Coronary artery (tissue), 2 donors: ENCODE measurements at regions not wholly inside any gene's neighbourhood (a gene's known extent, or its start where the extent isn't known, plus 50 kb on each side); places are given as distances from the start of the nearest gene placed in this dataset.
A peak's percentile ranks its signal among the peaks of the same experiment; 100 is the strongest.
"Not testable (repeated sequence)": the region's sequence is repeated elsewhere in the genome, so short reads cannot be mapped to it uniquely, and the experiment has no call there.

ENCODE experiments used
- DNase-seq: peaks from one replicate; pipeline ENCODE4 v3.0.0-alpha.2; 2017; ENCODE audit warnings: low spot score
- H3K27ac ChIP-seq, 2 donors: fragments of 200-600 bp; sonication (generic); one replicate each; pipeline ENCODE4 v1.5.1; 2016 to 2019
- H3K4me3 ChIP-seq: fragments of 200-600 bp; sonication (generic); 2 replicates; pipeline ENCODE4 v1.5.1; 2016; ENCODE audit warnings: mild to moderate bottlenecking, moderate library complexity

GRCh38 chr22:12162586-12162985 is 3365.4 kb upstream of the OR11H1 start:
- H3K4me3 ChIP-seq, DNase-seq, H3K27ac ChIP-seq: not testable (repeated sequence)

GRCh38 chr22:12166525-12166924 is 3361.5 kb upstream of the OR11H1 start:
- not testable (repeated sequence) for DNase-seq, H3K27ac ChIP-seq, H3K4me3 ChIP-seq

GRCh38 chr22:12168044-12168443 is 3359.9 kb upstream of the OR11H1 start:
- not testable (repeated sequence) for H3K4me3 ChIP-seq, DNase-seq, H3K27ac ChIP-seq

GRCh38 chr22:12192117-12192516 is 3335.9 kb upstream of the OR11H1 start:
- not testable (repeated sequence) for DNase-seq, H3K27ac ChIP-seq, H3K4me3 ChIP-seq

- not testable (repeated sequence) for DNase-seq
Measured at GRCh38 chr22:12194650-12195049, 3333.3 kb upstream of the OR11H1 start.

GRCh38 chr22:12202067-12202466 is 3325.9 kb upstream of the OR11H1 start:
- DNase-seq = peak; percentile 54
- not testable (repeated sequence) for H3K4me3 ChIP-seq, H3K27ac ChIP-seq

More at GRCh38 chr22:12194650-12195049, 3333.3 kb upstream of the OR11H1 start:
- H3K4me3 ChIP-seq, H3K27ac ChIP-seq: not testable (repeated sequence)

GRCh38 chr22:12206687-12207086 is 3321.3 kb upstream of the OR11H1 start:
- H3K4me3 ChIP-seq, DNase-seq, H3K27ac ChIP-seq: not testable (repeated sequence)
